Esophagus squamous epithelium (tissue), 5 donors: ENCODE measurements at regions not wholly inside any gene's neighbourhood (a gene's known extent, or its start where the extent isn't known, plus 50 kb on each side); places are given as distances from the start of the nearest gene placed in this dataset.
"Not testable (repeated sequence)": the region's sequence is repeated elsewhere in the genome, so short reads cannot be mapped to it uniquely, and the experiment has no call there.

Experiments
- DNase-seq: peaks from one replicate; lab custom pipeline; 2025; lab: John Stamatoyannopoulos, UW
- H3K27ac ChIP-seq, 4 donors: fragments of 200-600 bp; sonication (generic); one replicate each; pipeline ENCODE4 v1.5.1; 2016 to 2019; ENCODE audit warnings: mild to moderate bottlenecking in 1 of 4
- H3K27me3 ChIP-seq, 4 donors: fragments of 200-600 bp; sonication (generic); 1 replicate in 3 of 4; 2 replicates in 1 of 4; pipeline versions ENCODE4 v1.5.1 to v1.6.0; 2017 to 2021; ENCODE audit warnings: antibody characterized with exemption in 1 of 4
- H3K36me3 ChIP-seq, 3 donors: fragments of 200-600 bp; sonication (generic); one replicate each; pipeline ENCODE4 v1.5.1; 2016 to 2019
- H3K4me1 ChIP-seq, 3 donors: fragments of 200-600 bp; sonication (generic); one replicate each; pipeline ENCODE4 v1.5.1; 2017 to 2019
- H3K4me3 ChIP-seq, 4 donors: fragments of 200-600 bp; sonication (generic); 1 replicate in 3 of 4; 2 replicates in 1 of 4; pipeline ENCODE4 v1.5.1; 2016 to 2019; ENCODE audit warnings: mild to moderate bottlenecking in 2 of 4, moderate library complexity in 1 of 4
- H3K9me3 ChIP-seq, 3 donors: fragments of 200-600 bp; sonication (generic); one replicate each; pipeline ENCODE4 v1.5.1; 2016 to 2019
- POLR2A ChIP-seq, 4 donors: fragments of 450-650 bp; IDR thresholded peaks; one replicate each; pipeline ENCODE4 v1.6.1; 2017; ENCODE audit warnings: antibody characterized with exemption in 4 of 4, mild to moderate bottlenecking in 4 of 4, moderate library complexity in 3 of 4
- WGBS, 2 donors: methylation state at CpG; one replicate each; pipeline ENCODE4 v1.1.5; 2018; 5-methylcytosine and 5-hydroxymethylcytosine counted together
- intact Hi-C: fragments of 100-400 bp; cut with DNase I; formaldehyde crosslinking; loops from one replicate; pipeline ENCODE4 v1.15.0; 2022
- TF ChIP-seq, protein P1 (sequence below), 6 experiments: fragments of 450-650 bp in 4 of 6; fragments of 200-600 bp in 2 of 6; sonication (generic) in 2 of 6; IDR thresholded peaks; one replicate each; pipeline ENCODE4 v1.5.1; 2016 to 2019; ENCODE audit warnings: antibody characterized with exemption in 6 of 6, mild to moderate bottlenecking in 4 of 6, moderate library complexity in 4 of 6
- donor health status: DM: yes; HTN: yes; CAD: no.

DNA sequence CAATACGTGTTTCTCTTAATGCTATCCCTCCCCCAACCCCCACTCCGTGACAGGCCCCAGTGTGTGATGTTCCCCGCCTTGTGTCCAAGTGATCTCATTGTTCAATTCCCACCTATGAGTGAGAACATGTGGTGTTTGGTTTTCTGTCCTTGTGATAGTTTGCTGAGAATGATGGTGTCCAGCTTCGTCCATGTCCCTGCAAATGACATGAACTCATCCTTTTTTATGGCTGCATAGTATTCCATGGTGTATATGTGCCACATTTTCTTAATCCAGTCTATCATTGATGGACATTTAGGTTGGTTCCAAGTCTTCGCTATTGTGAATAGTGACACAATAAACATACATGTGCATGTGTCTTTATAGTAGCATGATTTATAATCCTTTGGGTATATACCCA, 52.5 kb downstream of the KIAA0408 start:
- H3K27ac ChIP-seq, H3K36me3 ChIP-seq, H3K4me3 ChIP-seq, H3K9me3 ChIP-seq, DNase-seq, H3K27me3 ChIP-seq, intact Hi-C loops: not testable (repeated sequence)
- H3K4me1 ChIP-seq = peaks cover 0 to 20% (median 3%) of the 10 kb centered on the region in 3 donors
- 93 to 94% methylated on average over 5 of the region's 5 CpGs for WGBS, 2 donors

DNA sequence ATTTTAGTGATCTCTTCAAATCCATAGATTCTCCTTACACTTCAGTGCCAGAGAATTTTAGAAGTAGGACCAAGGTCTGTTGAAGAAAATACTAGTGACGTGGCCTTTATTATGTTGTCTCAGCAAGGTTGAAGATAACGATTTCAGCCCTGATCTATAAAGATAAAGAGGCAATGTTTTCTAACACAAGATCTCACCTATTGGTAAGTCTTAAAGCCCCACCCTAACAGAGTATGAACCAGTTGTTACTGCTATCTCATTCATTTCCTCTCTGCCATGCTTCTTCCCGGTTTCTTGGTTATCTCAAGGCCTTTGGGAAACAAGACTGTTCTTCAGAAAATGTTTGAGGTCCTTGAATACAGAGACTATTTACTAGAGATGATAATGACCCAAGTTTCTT, 53.1 kb downstream of the KIAA0408 start:
- intact Hi-C loops = no loop called here
- DNase-seq = no peak
- WGBS, 2 donors = 86 to 89% methylated on average over 3 of the region's 3 CpGs

DNA sequence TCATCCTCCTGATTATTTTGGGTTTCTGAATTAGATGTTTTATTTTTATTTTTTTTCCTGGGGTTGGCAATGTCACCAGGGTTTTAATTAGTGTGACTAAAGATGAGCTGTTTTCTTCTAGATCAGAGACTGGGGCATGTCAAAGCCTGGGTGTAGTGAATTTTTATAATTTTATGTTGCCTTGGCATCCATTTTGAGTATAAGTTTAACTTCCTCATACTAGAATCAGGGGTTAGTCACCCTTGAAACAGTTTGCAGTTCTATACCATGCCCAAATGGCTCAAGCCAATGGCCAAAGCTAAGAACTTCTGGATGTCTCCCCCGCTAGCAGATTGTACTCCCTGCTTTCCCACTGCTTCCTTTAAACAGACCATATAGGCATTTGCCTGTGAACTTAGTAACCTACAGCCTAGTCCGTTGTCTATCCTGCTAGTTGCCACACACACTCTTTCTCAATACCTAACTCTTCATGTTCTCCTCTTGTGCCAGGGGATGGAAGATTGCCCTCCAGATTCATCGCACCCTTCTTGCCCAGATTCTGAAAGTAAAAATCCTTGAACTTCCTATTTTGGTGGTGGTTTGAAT, 54.5 kb downstream of the KIAA0408 start:
- Histone ChIP-seq H3K36me3 (no peaks in the 10 kb centered on the region), H3K4me3 (no peak overlapping the region), H3K4me1 (peaks cover 0 to 20% (median 3%) of the 10 kb centered on the region in 3 donors), H3K27ac (peak overlapping the region in 1 of 4 donors; percentile 18), H3K9me3 (no peaks in the 10 kb centered on the region), H3K27me3 (no peaks in the 10 kb centered on the region)
- intact Hi-C loops = no loop called here
- WGBS, 2 donors = 53 to 83% methylated on average over 3 of the region's 3 CpGs
- TF ChIP-seq POLR2A (IDR thresholded peaks at IDR 0.05) = no peak
- TF ChIP-seq, protein P1, sequence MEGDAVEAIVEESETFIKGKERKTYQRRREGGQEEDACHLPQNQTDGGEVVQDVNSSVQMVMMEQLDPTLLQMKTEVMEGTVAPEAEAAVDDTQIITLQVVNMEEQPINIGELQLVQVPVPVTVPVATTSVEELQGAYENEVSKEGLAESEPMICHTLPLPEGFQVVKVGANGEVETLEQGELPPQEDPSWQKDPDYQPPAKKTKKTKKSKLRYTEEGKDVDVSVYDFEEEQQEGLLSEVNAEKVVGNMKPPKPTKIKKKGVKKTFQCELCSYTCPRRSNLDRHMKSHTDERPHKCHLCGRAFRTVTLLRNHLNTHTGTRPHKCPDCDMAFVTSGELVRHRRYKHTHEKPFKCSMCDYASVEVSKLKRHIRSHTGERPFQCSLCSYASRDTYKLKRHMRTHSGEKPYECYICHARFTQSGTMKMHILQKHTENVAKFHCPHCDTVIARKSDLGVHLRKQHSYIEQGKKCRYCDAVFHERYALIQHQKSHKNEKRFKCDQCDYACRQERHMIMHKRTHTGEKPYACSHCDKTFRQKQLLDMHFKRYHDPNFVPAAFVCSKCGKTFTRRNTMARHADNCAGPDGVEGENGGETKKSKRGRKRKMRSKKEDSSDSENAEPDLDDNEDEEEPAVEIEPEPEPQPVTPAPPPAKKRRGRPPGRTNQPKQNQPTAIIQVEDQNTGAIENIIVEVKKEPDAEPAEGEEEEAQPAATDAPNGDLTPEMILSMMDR (IDR thresholded peaks at IDR 0.05) = no peak
- no peak for DNase-seq

More for the DNA sequence above, 53.1 kb downstream of the KIAA0408 start:
- Histone ChIP-seq H3K4me1 (peaks cover 0 to 20% (median 3%) of the 10 kb centered on the region in 3 donors), H3K36me3 (no peaks in the 10 kb centered on the region), H3K4me3 (no peak overlapping the region), H3K9me3 (no peaks in the 10 kb centered on the region), H3K27me3 (no peaks in the 10 kb centered on the region), H3K27ac (no peak overlapping the region)
- TF ChIP-seq, protein P1 (IDR thresholded peaks at IDR 0.05) = no peak
- TF ChIP-seq POLR2A (IDR thresholded peaks at IDR 0.05) = no peak

DNA sequence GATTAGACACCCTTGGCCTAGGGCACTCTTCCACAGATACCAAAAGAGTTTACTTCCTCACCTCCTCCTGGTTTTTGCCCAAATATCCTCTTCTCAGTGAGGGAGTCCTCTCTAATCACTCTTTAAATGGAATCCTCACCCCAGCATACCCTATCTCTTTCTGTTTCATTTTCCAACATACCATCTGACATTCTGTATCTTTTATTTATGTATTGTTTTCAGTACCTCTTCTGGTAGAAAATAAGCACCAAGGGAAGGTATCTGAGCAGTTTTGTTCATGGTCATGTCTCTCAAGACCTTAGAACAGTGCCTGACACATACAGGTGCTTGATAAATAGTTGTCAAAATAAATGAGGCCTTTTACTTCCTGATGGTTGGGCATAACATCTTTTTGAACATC, 55.1 kb downstream of the KIAA0408 start:
- Histone ChIP-seq H3K36me3 (no peaks in the 10 kb centered on the region), H3K27ac (peak overlapping the region in 1 of 4 donors; percentile 18), H3K27me3 (no peaks in the 10 kb centered on the region), H3K9me3 (no peaks in the 10 kb centered on the region), H3K4me3 (no peak overlapping the region), H3K4me1 (peaks cover 0 to 20% (median 3%) of the 10 kb centered on the region in 3 donors)
- intact Hi-C loops = no loop called here
- TF ChIP-seq, protein P1 (IDR thresholded peaks at IDR 0.05) = no peak
- TF ChIP-seq POLR2A (IDR thresholded peaks at IDR 0.05) = no peak
- DNase-seq = no peak

DNA sequence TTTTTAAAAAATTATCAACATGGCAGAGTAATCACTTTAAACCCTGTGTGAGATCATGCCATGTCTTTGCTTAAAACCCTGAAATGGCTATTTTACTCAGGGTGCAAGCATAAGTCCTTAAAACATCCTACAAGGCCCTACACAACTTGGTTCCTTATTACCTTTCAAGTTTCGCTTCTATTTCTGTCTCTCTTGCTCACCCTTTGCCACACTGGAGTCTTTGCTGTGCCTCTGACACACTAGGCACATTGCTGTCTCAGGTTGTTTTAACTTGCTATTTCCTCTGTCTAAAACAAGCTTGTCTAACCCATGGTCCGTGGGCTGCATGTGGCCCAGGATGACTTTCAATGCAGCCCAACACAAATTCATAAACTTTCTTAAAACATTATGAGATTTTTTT, 55.6 kb downstream of the KIAA0408 start:
- Histone ChIP-seq H3K9me3 (no peaks in the 10 kb centered on the region), H3K27ac (peak overlapping the region in 1 of 4 donors; percentile 18), H3K4me1 (peaks cover 0 to 20% (median 6%) of the 10 kb centered on the region in 3 donors), H3K36me3 (no peaks in the 10 kb centered on the region), H3K4me3 (no peak overlapping the region), H3K27me3 (no peaks in the 10 kb centered on the region)
- no peak for TF ChIP-seq POLR2A (IDR thresholded peaks at IDR 0.05)
- TF ChIP-seq, protein P1 (IDR thresholded peaks at IDR 0.05) = no peak
- 73 to 97% methylated on average over 2 of the region's 2 CpGs for WGBS, 2 donors
- no peak for DNase-seq
- intact Hi-C loops = no loop called here
